Esophagus squamous epithelium (tissue), 5 donors: ENCODE measurements at regions not wholly inside any gene's neighbourhood (a gene's known extent, or its start where the extent isn't known, plus 50 kb on each side); places are given as distances from the start of the nearest gene placed in this dataset.

Experiments
- DNase-seq: peaks from one replicate; lab custom pipeline; 2025; lab: John Stamatoyannopoulos, UW
- H3K27ac ChIP-seq, 4 donors: fragments of 200-600 bp; sonication (generic); one replicate each; pipeline ENCODE4 v1.5.1; 2016 to 2019; ENCODE audit warnings: mild to moderate bottlenecking in 1 of 4
- H3K27me3 ChIP-seq, 4 donors: fragments of 200-600 bp; sonication (generic); 1 replicate in 3 of 4; 2 replicates in 1 of 4; pipeline versions ENCODE4 v1.5.1 to v1.6.0; 2017 to 2021; ENCODE audit warnings: antibody characterized with exemption in 1 of 4
- H3K36me3 ChIP-seq, 3 donors: fragments of 200-600 bp; sonication (generic); one replicate each; pipeline ENCODE4 v1.5.1; 2016 to 2019
- H3K4me1 ChIP-seq, 3 donors: fragments of 200-600 bp; sonication (generic); one replicate each; pipeline ENCODE4 v1.5.1; 2017 to 2019
- H3K4me3 ChIP-seq, 4 donors: fragments of 200-600 bp; sonication (generic); 1 replicate in 3 of 4; 2 replicates in 1 of 4; pipeline ENCODE4 v1.5.1; 2016 to 2019; ENCODE audit warnings: mild to moderate bottlenecking in 2 of 4, moderate library complexity in 1 of 4
- H3K9me3 ChIP-seq, 3 donors: fragments of 200-600 bp; sonication (generic); one replicate each; pipeline ENCODE4 v1.5.1; 2016 to 2019
- POLR2A ChIP-seq, 4 donors: fragments of 450-650 bp; IDR thresholded peaks; one replicate each; pipeline ENCODE4 v1.6.1; 2017; ENCODE audit warnings: antibody characterized with exemption in 4 of 4, mild to moderate bottlenecking in 4 of 4, moderate library complexity in 3 of 4
- WGBS, 2 donors: methylation state at CpG; one replicate each; pipeline ENCODE4 v1.1.5; 2018; 5-methylcytosine and 5-hydroxymethylcytosine counted together
- intact Hi-C: fragments of 100-400 bp; cut with DNase I; formaldehyde crosslinking; loops from one replicate; pipeline ENCODE4 v1.15.0; 2022
- TF ChIP-seq, protein P1 (sequence below), 6 experiments: fragments of 450-650 bp in 4 of 6; fragments of 200-600 bp in 2 of 6; sonication (generic) in 2 of 6; IDR thresholded peaks; one replicate each; pipeline ENCODE4 v1.5.1; 2016 to 2019; ENCODE audit warnings: antibody characterized with exemption in 6 of 6, mild to moderate bottlenecking in 4 of 6, moderate library complexity in 4 of 6
- donor health status: DM: yes; HTN: yes; CAD: no.

DNA sequence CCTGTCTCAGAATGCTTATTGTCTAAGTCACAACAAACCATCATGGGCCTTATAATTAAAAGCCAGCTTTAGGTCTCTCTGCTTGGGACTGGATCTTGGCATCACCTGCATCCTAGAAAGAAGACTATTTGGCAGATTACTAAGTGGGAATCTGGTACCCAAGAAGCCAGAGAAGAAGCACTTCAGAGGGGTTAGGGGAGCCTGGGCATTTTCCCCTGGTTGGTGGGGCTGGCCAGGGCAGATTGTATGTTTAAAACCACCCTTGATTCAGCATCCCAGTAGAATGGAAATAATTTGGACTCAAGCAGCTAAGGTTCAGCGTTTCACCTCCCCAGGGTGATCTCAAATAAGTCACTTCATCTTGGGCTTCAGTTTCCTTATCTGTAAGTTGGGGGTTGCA lies 193.7 kb downstream of the MIAT start:
- intact Hi-C loops, result no loop called here
- 70 to 86% methylated on average over 1 of the region's 1 CpG for WGBS, 2 donors

DNA sequence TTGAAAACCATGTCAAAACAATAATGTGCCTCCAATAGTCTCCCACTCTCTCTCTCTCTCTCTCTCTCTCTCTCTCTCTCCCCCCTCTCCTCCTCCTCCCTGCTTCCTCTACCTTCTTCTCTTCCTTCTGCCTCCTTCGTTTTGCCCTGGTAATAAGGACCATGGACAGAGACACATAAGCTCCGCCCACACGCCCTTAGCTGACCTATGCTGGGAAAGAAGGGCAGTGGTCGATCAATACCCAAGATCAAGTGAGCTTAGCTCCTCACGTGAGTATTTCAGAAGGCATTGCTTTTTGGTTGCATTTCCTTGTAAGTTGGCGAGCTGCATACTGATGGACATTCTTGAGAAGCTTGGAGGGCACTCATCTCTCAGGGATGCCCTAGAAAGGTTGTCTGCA lies 194.8 kb downstream of the MIAT start:
- H3K36me3 ChIP-seq, result no peaks in the 10 kb centered on the region
- DNase-seq, result no peak
- TF ChIP-seq POLR2A (IDR thresholded peaks at IDR 0.05), result no peak
- TF ChIP-seq, protein P1, sequence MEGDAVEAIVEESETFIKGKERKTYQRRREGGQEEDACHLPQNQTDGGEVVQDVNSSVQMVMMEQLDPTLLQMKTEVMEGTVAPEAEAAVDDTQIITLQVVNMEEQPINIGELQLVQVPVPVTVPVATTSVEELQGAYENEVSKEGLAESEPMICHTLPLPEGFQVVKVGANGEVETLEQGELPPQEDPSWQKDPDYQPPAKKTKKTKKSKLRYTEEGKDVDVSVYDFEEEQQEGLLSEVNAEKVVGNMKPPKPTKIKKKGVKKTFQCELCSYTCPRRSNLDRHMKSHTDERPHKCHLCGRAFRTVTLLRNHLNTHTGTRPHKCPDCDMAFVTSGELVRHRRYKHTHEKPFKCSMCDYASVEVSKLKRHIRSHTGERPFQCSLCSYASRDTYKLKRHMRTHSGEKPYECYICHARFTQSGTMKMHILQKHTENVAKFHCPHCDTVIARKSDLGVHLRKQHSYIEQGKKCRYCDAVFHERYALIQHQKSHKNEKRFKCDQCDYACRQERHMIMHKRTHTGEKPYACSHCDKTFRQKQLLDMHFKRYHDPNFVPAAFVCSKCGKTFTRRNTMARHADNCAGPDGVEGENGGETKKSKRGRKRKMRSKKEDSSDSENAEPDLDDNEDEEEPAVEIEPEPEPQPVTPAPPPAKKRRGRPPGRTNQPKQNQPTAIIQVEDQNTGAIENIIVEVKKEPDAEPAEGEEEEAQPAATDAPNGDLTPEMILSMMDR (IDR thresholded peaks at IDR 0.05), result no peak
- H3K27me3 ChIP-seq, result no peaks in the 10 kb centered on the region
- no peaks in the 10 kb centered on the region for H3K4me1 ChIP-seq
- no peak overlapping the region for H3K4me3 ChIP-seq
- WGBS, 2 donors, result 52 to 63% methylated on average over 6 of the region's 6 CpGs
- intact Hi-C loops, result no loop called here
- no peaks in the 10 kb centered on the region for H3K9me3 ChIP-seq
- no peak overlapping the region for H3K27ac ChIP-seq

More for the DNA sequence above, 193.7 kb downstream of the MIAT start:
- no peaks in the 10 kb centered on the region for H3K27me3 ChIP-seq
- H3K4me3 ChIP-seq, result no peak overlapping the region
- H3K36me3 ChIP-seq, result no peaks in the 10 kb centered on the region
- H3K27ac ChIP-seq, result no peak overlapping the region
- H3K9me3 ChIP-seq, result no peaks in the 10 kb centered on the region
- DNase-seq, result no peak
- H3K4me1 ChIP-seq, result no peaks in the 10 kb centered on the region
- TF ChIP-seq, protein P1 (IDR thresholded peaks at IDR 0.05), result no peak
- no peak for TF ChIP-seq POLR2A (IDR thresholded peaks at IDR 0.05)

DNA sequence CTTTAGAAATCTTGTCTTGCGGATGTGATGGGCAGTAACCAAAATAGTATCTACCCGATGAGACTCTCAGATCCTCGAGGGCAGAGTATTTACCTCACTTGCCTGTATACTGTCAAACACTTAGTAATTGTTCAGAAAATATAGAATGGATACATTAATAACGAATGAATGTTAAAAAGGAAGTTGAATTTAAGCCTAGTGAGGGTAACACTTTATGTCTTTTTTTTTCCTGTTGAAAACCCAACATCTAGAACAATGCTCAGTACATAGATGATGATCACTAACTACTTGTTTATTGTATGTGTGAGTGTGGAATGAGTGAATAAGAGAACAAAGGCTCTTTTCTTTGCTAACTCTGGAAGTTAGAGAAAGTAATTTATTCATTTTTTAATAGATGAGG lies 195.7 kb downstream of the MIAT start:
- H3K36me3 ChIP-seq, result no peaks in the 10 kb centered on the region
- no peak overlapping the region for H3K27ac ChIP-seq
- H3K4me1 ChIP-seq, result no peaks in the 10 kb centered on the region
- no peaks in the 10 kb centered on the region for H3K27me3 ChIP-seq
- H3K4me3 ChIP-seq, result no peak overlapping the region
- no peaks in the 10 kb centered on the region for H3K9me3 ChIP-seq
- 79 to 82% methylated on average over 4 of the region's 4 CpGs for whole genome bisulfite sequencing, 2 donors
- DNase-seq, result no peak
- TF ChIP-seq POLR2A (IDR thresholded peaks at IDR 0.05), result no peak
- TF ChIP-seq, protein P1 (IDR thresholded peaks at IDR 0.05), result no peak
- intact Hi-C loops, result no loop called here

DNA sequence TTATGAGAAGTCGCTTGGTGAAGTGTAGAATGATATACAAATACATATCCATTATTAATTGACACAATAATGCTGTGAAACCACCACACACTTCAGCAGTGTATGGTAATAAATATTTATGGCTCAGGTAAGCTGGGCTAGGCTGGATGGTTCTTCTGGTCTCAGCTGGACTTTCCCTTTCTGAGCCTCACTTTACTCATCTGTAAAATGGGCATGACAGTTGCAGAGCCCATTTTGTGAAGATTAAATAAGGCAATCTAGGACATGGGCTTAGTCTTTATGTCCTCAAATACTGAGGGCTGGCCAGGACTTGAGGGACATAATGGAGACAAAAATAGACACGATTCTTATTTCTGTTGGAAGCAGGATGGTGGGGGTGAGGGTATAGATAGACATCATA lies 196.1 kb downstream of the MIAT start:
- WGBS, 2 donors, result 71 to 87% methylated on average over 2 of the region's 2 CpGs
- Histone ChIP-seq H3K27me3 (no peaks in the 10 kb centered on the region), H3K27ac (no peak overlapping the region), H3K4me1 (no peaks in the 10 kb centered on the region), H3K4me3 (no peak overlapping the region), H3K9me3 (no peaks in the 10 kb centered on the region), H3K36me3 (no peaks in the 10 kb centered on the region)
- DNase-seq, result no peak
- intact Hi-C loops, result no loop called here
- TF ChIP-seq POLR2A (IDR thresholded peaks at IDR 0.05), result no peak
- TF ChIP-seq, protein P1 (IDR thresholded peaks at IDR 0.05), result no peak

DNA sequence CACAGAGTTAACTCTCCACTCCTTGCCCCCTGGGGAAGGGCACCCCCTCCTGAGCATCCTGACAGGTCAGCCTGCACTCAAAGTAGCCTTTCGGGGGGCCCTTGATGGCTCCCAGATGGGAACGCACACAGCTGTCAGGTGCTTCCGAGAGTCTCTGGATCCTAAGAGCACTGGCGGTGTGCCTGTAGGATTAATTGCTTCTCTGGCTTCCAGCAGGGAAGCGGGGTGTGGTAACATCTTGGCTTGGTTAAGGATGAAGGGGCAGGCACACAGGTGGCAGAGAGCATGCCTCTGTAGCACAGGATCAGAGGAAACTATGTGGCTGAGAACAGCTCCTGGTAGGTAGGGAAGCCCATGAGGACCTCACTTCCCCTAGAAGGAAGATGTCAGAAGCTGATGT lies 199.8 kb downstream of the MIAT start:
- no peak overlapping the region for H3K27ac ChIP-seq
- no peaks in the 10 kb centered on the region for H3K27me3 ChIP-seq
- WGBS, 2 donors, result 18 to 45% methylated on average over 2 to 3 of the region's 5 CpGs
- no peaks in the 10 kb centered on the region for H3K4me1 ChIP-seq
- H3K4me3 ChIP-seq, result no peak overlapping the region
- no peak for TF ChIP-seq POLR2A (IDR thresholded peaks at IDR 0.05)
- TF ChIP-seq, protein P1 (IDR thresholded peaks at IDR 0.05), result no peak
- no peak for DNase-seq
- H3K36me3 ChIP-seq, result no peaks in the 10 kb centered on the region
- intact Hi-C loops, result no loop called here
- no peaks in the 10 kb centered on the region for H3K9me3 ChIP-seq
